ENCODE measurements at regions not wholly inside any gene's neighbourhood (a gene's known extent, or its start where the extent isn't known, plus 50 kb on each side); places are given as distances from the start of the nearest gene placed in this dataset.

DNA sequence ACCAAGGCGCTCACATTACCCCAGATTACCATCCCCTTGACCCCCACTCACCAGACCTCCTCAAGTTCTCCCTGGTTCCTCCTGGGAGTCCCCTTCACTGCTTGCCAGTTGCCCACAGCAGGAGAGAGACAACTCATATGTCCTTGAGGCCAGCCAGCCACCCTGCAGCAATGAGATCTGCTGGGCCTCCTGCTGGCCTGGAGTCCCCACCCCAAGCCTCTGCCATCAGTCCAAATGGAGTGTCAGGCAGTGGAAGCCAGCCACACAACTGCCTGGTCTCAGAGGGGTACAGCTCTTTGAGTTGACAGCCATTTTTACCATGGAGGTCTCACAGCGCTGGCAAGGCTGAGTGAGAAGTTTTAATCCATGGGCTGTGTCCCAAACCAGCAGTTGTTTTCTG, 53.0 kb upstream of the EXOC4 start:
- Histone ChIP-seq H3K9me3 (ENCODE audit: low read length) (no peaks in the 10 kb centered on the region), H3K9me2 (ENCODE audit: insufficient read depth, low read length) (no peaks in the 10 kb centered on the region), H4K20me1 (ENCODE audit: insufficient read depth, low read length) (no peaks in the 10 kb centered on the region), H3K4me1 (ENCODE audit: insufficient read depth, low read length, poor library complexity, severe bottlenecking) (no peaks in the 10 kb centered on the region), H3K4me3 (ENCODE audit: low read depth, low read length, poor library complexity, severe bottlenecking) (no peak overlapping the region), H3K79me2 (ENCODE audit: insufficient read depth, low read depth, low read length) (no peaks in the 10 kb centered on the region), H3K36me3 (ENCODE audit: insufficient read depth, low read length) (no peaks in the 10 kb centered on the region), H3K27ac (ENCODE audit: low read depth, low read length, poor library complexity, severe bottlenecking) (no peak overlapping the region), H2AFZ (ENCODE audit: low read length) (no peak overlapping the region), H3K4me2 (ENCODE audit: low read length) (no peak overlapping the region)
- TF ChIP-seq, protein P1, sequence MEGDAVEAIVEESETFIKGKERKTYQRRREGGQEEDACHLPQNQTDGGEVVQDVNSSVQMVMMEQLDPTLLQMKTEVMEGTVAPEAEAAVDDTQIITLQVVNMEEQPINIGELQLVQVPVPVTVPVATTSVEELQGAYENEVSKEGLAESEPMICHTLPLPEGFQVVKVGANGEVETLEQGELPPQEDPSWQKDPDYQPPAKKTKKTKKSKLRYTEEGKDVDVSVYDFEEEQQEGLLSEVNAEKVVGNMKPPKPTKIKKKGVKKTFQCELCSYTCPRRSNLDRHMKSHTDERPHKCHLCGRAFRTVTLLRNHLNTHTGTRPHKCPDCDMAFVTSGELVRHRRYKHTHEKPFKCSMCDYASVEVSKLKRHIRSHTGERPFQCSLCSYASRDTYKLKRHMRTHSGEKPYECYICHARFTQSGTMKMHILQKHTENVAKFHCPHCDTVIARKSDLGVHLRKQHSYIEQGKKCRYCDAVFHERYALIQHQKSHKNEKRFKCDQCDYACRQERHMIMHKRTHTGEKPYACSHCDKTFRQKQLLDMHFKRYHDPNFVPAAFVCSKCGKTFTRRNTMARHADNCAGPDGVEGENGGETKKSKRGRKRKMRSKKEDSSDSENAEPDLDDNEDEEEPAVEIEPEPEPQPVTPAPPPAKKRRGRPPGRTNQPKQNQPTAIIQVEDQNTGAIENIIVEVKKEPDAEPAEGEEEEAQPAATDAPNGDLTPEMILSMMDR (conservative IDR thresholded peaks at IDR 0.05; ENCODE audit: low read length) = no peak
- no peak for TF ChIP-seq EZH2phosphoT487 (IDR thresholded peaks at IDR 0.05; ENCODE audit: borderline replicate concordance, low read depth, low read length)
- no peak for DNase-seq (ENCODE audit: low spot score)
- BruUV-seq (replicated peaks) = no TSS peak
- intact Hi-C loops (cut with micrococcal nuclease; ENCODE audit: unreplicated experiment) = loop anchor here (10.0 kb wide), 1 partner anchor 475 kb away; no protein-coding TSS in a partner anchor
- CTCF ChIA-PET (ENCODE audit: unreplicated experiment) = no interaction called here
- POLR2A ChIA-PET = no interaction called here

DNA sequence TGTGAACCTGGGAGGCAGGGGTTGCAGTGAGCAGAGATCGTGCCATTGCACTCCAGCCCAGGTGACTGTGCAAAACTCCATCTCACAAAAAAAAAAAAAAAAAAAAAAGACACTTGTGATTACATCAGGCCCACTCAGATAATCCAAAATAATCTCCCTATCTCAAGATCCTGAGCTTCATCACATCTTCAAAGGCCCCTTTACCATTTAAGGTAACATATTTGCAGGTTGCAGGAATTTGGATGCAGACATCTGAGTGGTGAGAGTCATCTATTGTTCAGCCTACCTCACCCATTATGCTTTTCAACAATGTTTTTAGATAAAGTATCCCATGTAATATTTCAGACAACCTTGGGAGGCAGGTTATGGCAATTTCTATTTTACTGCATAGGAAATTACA, 51.4 kb upstream of the EXOC4 start:
- ChIA-PET CTCF (ENCODE audit: unreplicated experiment) (no interaction called here), POLR2A (interaction anchor here (0.7 to 0.9 kb wide), 2 partner anchors 10 to 774 kb away, joined by 3 to 7 read pairs; no protein-coding TSS in a partner anchor)
- Histone ChIP-seq H3K4me1 (ENCODE audit: insufficient read depth, low read length, poor library complexity, severe bottlenecking) (no peaks in the 10 kb centered on the region), H3K27ac (ENCODE audit: low read depth, low read length, poor library complexity, severe bottlenecking) (no peak overlapping the region), H3K36me3 (ENCODE audit: insufficient read depth, low read length) (no peaks in the 10 kb centered on the region), H4K20me1 (ENCODE audit: insufficient read depth, low read length) (no peaks in the 10 kb centered on the region), H3K9me3 (ENCODE audit: low read length) (no peaks in the 10 kb centered on the region), H3K4me3 (ENCODE audit: low read depth, low read length, poor library complexity, severe bottlenecking) (no peak overlapping the region), H2AFZ (ENCODE audit: low read length) (no peak overlapping the region), H3K79me2 (ENCODE audit: insufficient read depth, low read depth, low read length) (no peaks in the 10 kb centered on the region), H3K9me2 (ENCODE audit: insufficient read depth, low read length) (no peaks in the 10 kb centered on the region), H3K4me2 (ENCODE audit: low read length) (no peak overlapping the region)
- no peak for DNase-seq (ENCODE audit: low spot score)
- TF ChIP-seq, protein P1 (conservative IDR thresholded peaks at IDR 0.05; ENCODE audit: low read length) = no peak
- no peak for TF ChIP-seq EZH2phosphoT487 (IDR thresholded peaks at IDR 0.05; ENCODE audit: borderline replicate concordance, low read depth, low read length)
- BruUV-seq (replicated peaks) = no TSS peak
- intact Hi-C loops (cut with micrococcal nuclease; ENCODE audit: unreplicated experiment) = loop anchor here (10.0 kb wide), 1 partner anchor 477 kb away; no protein-coding TSS in a partner anchor

DNA sequence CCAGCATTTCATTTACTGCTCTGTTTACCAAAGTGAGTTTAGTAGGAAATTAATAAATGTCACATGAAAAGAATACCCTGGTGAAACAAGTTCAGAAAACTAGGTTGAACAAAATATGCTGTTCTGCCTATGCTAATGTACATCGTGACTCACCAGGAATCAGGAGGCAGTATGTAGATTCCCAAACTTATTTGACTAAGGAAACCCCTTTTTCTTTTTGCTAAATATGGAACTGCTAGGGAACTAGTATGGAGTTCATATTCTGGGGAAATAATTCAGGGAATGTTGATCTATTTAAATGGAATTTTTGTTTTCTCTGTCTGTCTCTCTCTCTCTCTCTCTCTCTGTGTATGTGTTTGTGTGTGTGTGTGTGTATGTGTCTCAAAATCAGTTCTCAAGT, 49.9 kb upstream of the EXOC4 start:
- H3K4me2 ChIP-seq (ENCODE audit: low read length) = no peak overlapping the region
- POLR2A ChIA-PET = no interaction called here
- no peaks in the 10 kb centered on the region for H3K79me2 ChIP-seq (ENCODE audit: insufficient read depth, low read depth, low read length)
- no peak for DNase-seq (ENCODE audit: low spot score)
- H4K20me1 ChIP-seq (ENCODE audit: insufficient read depth, low read length) = no peaks in the 10 kb centered on the region
- no peaks in the 10 kb centered on the region for H3K36me3 ChIP-seq (ENCODE audit: insufficient read depth, low read length)
- no peaks in the 10 kb centered on the region for H3K4me1 ChIP-seq (ENCODE audit: insufficient read depth, low read length, poor library complexity, severe bottlenecking)
- no peak overlapping the region for H2AFZ ChIP-seq (ENCODE audit: low read length)
- no TSS peak for BruUV-seq (replicated peaks)
- CTCF ChIA-PET (ENCODE audit: unreplicated experiment) = no interaction called here
- H3K9me3 ChIP-seq (ENCODE audit: low read length) = no peaks in the 10 kb centered on the region
- intact Hi-C loops (cut with micrococcal nuclease; ENCODE audit: unreplicated experiment) = loop anchor here (10.0 kb wide), 1 partner anchor 478 kb away; no protein-coding TSS in a partner anchor
- no peaks in the 10 kb centered on the region for H3K9me2 ChIP-seq (ENCODE audit: insufficient read depth, low read length)
- TF ChIP-seq, protein P1 (conservative IDR thresholded peaks at IDR 0.05; ENCODE audit: low read length) = no peak
- no peak for TF ChIP-seq EZH2phosphoT487 (IDR thresholded peaks at IDR 0.05; ENCODE audit: borderline replicate concordance, low read depth, low read length)
- no peak overlapping the region for H3K4me3 ChIP-seq (ENCODE audit: low read depth, low read length, poor library complexity, severe bottlenecking)
- H3K27ac ChIP-seq (ENCODE audit: low read depth, low read length, poor library complexity, severe bottlenecking) = no peak overlapping the region

Measured in OCI-LY7 (cell line).